GM23338 (cell line): ENCODE measurements at regions not wholly inside any gene's neighbourhood (a gene's known extent, or its start where the extent isn't known, plus 50 kb on each side); places are given as distances from the start of the nearest gene placed in this dataset.
"Not testable (repeated sequence)": the region's sequence is repeated elsewhere in the genome, so short reads cannot be mapped to it uniquely, and the experiment has no call there.

Experiments used
- CREB1 ChIP-seq: fragments of 250-450 bp; sonication (Bioruptor Pico); IDR thresholded peaks from 2 replicates; pipeline ENCODE4 v1.5.0; 2020; ENCODE audit warnings: low read depth, mild to moderate bottlenecking, moderate library complexity
- CTCF ChIP-seq, 2 experiments: fragments of 200-600 bp in 1 of 2; sonication (generic) in 1 of 2; conservative IDR thresholded peaks; 2 replicates each; pipeline versions ENCODE4 v1.5.1 to v1.6.1; 2016 to 2017; ENCODE audit warnings: antibody characterized with exemption in 2 of 2, low read depth in 2 of 2, mild to moderate bottlenecking in 2 of 2, moderate library complexity in 1 of 2
- ETS1 ChIP-seq: IDR thresholded peaks from 2 replicates; pipeline ENCODE4 v1.6.1; 2016; ENCODE audit warnings: antibody characterized with exemption
- EZH2 ChIP-seq: fragments of 200-600 bp; sonication (generic); IDR thresholded peaks from one replicate; pipeline ENCODE4 v1.8.0; 2017; ENCODE audit warnings: antibody characterized with exemption, mild to moderate bottlenecking, low read depth; ENCODE audit not compliant: unreplicated experiment
- EZH2phosphoT487 ChIP-seq: fragments of 200-600 bp; sonication (generic); IDR thresholded peaks from one replicate; pipeline ENCODE4 v1.8.1; 2018; ENCODE audit warnings: antibody characterized with exemption; ENCODE audit not compliant: unreplicated experiment
- JUNB ChIP-seq: IDR thresholded peaks from one replicate; pipeline ENCODE4 v1.6.1; 2016; ENCODE audit warnings: antibody characterized with exemption; ENCODE audit not compliant: unreplicated experiment
- POLR2AphosphoS5 ChIP-seq: IDR thresholded peaks from 2 replicates; pipeline ENCODE4 v1.6.1; 2016; ENCODE audit warnings: antibody characterized with exemption, low read depth
- REST ChIP-seq: IDR thresholded peaks from one replicate; pipeline ENCODE4 v1.6.1; 2018; ENCODE audit warnings: antibody characterized with exemption; ENCODE audit not compliant: unreplicated experiment
- STAT1 ChIP-seq: IDR thresholded peaks from one replicate; pipeline ENCODE4 v1.6.1; 2016; ENCODE audit warnings: antibody characterized with exemption; ENCODE audit not compliant: unreplicated experiment
- ZNF114 ChIP-seq: fragments of 250-450 bp; sonication (Bioruptor Pico); IDR thresholded peaks from 2 replicates; pipeline ENCODE4 v1.5.0; 2020; ENCODE audit warnings: mild to moderate bottlenecking, moderate library complexity
- ZNF331 ChIP-seq: fragments of 250-450 bp; sonication (Bioruptor Pico); IDR thresholded peaks from 2 replicates; pipeline ENCODE4 v1.5.0; 2020; ENCODE audit warnings: low read depth, mild to moderate bottlenecking, moderate library complexity

DNA sequence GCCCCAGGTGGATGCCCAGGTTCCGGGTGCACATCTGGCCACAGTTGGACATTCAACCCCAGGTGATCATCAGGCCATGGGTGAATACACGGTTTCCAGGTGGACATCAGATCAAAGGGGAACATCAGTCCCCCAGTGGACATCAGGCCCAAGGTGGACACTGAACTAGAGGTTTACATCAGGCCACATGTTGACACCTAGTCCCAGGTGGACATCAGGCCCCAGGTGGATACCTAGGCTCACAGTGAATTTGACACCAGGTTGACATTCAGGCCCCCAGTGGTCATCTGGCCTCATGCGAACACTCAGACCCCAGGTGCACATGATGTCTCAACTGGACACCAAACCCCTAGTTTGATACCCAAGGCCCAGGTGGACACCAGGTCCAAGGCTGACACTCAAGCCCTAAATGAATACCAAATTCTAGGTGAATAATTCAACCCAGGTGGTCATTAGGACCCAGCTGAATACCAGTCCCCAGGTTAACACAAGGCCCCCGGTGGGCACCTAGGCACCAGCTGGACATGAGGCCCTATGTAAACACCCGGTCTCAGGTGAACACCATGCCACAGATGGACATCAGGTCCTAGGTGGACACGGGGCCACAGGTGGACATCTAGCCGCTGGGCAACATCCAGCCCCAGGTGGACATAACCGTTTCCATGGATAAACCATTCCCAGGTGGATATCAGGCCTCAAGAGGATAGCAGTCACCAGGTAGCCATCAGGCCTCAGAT, 200.4 kb downstream of the POTEM start:
- TF ChIP-seq EZH2; POLR2AphosphoS5; CTCF (conservative IDR thresholded peaks at IDR 0.05; ENCODE audit: low read depth in 2 of 2); ETS1; JUNB; EZH2phosphoT487; CREB1; STAT1; REST; ZNF114; ZNF331 (CRISPR knock-in tag): not testable (repeated sequence)
